HG03095 (cell line): ENCODE measurements at regions not wholly inside any gene's neighbourhood (a gene's known extent, or its start where the extent isn't known, plus 50 kb on each side); places are given as distances from the start of the nearest gene placed in this dataset.

Experiments used
- ATAC-seq: cut with Tn5 transposase; IDR thresholded peaks from one replicate; pipeline ENCODE4 v1.9.1; 2021; ENCODE audit warnings: moderate library complexity; ENCODE audit not compliant: unreplicated experiment

- ATAC-seq: no peak
Observed at GRCh38 chr3:27935492-27935891, 213.4 kb upstream of the EOMES start.

GRCh38 chr3:27939521-27939920, 217.4 kb upstream of the EOMES start:
- no peak for ATAC-seq

- no peak for ATAC-seq
Observed at GRCh38 chr3:27939940-27940339, 217.8 kb upstream of the EOMES start.

GRCh38 chr3:27943106-27943505, 221.0 kb upstream of the EOMES start:
- no peak for ATAC-seq

- ATAC-seq: no peak
Observed at GRCh38 chr3:27945229-27945628, 223.1 kb upstream of the EOMES start.

GRCh38 chr3:27960133-27960532, 238.0 kb upstream of the EOMES start:
- no peak for ATAC-seq

GRCh38 chr3:27963519-27963918, 241.4 kb upstream of the EOMES start:
- no peak for ATAC-seq

- ATAC-seq: no peak
Observed at GRCh38 chr3:27971600-27971999, 249.5 kb upstream of the EOMES start.

- no peak for ATAC-seq
Observed at GRCh38 chr3:27976933-27977332, 254.8 kb upstream of the EOMES start.

GRCh38 chr3:27978440-27978839, 256.3 kb upstream of the EOMES start:
- ATAC-seq: no peak

GRCh38 chr3:27985369-27986035, 255.9 kb upstream of the CMC1 start:
- ATAC-seq: no peak

GRCh38 chr3:27986234-27986879, 255.1 kb upstream of the CMC1 start:
- ATAC-seq: no peak

GRCh38 chr3:27990324-27990723, 251.1 kb upstream of the CMC1 start:
- ATAC-seq: no peak

- no peak for ATAC-seq
Observed at GRCh38 chr3:27990837-27991236, 250.6 kb upstream of the CMC1 start.

GRCh38 chr3:27993051-27993450, 248.4 kb upstream of the CMC1 start:
- ATAC-seq: no peak

GRCh38 chr3:28000608-28001007, 240.8 kb upstream of the CMC1 start:
- ATAC-seq: no peak

GRCh38 chr3:28008235-28008634, 233.2 kb upstream of the CMC1 start:
- ATAC-seq: no peak

- ATAC-seq: no peak
Observed at GRCh38 chr3:28012830-28013229, 228.6 kb upstream of the CMC1 start.

- ATAC-seq: no peak
Observed at GRCh38 chr3:28013864-28014473, 227.4 kb upstream of the CMC1 start.

- ATAC-seq: no peak
Observed at GRCh38 chr3:28018925-28019718, 222.3 kb upstream of the CMC1 start.

- ATAC-seq: no peak
Observed at GRCh38 chr3:28019740-28020139, 221.7 kb upstream of the CMC1 start.

GRCh38 chr3:28022916-28023315, 218.5 kb upstream of the CMC1 start:
- no peak for ATAC-seq
